AG10803 (cell line): ENCODE measurements at regions not wholly inside any gene's neighbourhood (a gene's known extent, or its start where the extent isn't known, plus 50 kb on each side); places are given as distances from the start of the nearest gene placed in this dataset.
"Not testable (repeated sequence)": the region's sequence is repeated elsewhere in the genome, so short reads cannot be mapped to it uniquely, and the experiment has no call there.

ENCODE experiments used
- DNase-seq: peaks from one replicate; pipeline ENCODE4 v3.0.0; 2010; ENCODE audit warnings: low read depth
- H3K4me3 ChIP-seq: 2 replicates; pipeline ENCODE4 v1.5.1; 2011; ENCODE audit warnings: mild to moderate bottlenecking, low read length, control low read depth
- TF ChIP-seq, protein P1 (sequence below): conservative IDR thresholded peaks from 2 replicates; pipeline ENCODE4 v1.5.1; 2011; ENCODE audit warnings: mild to moderate bottlenecking, low read length, control low read depth, inconsistent platforms

DNA sequence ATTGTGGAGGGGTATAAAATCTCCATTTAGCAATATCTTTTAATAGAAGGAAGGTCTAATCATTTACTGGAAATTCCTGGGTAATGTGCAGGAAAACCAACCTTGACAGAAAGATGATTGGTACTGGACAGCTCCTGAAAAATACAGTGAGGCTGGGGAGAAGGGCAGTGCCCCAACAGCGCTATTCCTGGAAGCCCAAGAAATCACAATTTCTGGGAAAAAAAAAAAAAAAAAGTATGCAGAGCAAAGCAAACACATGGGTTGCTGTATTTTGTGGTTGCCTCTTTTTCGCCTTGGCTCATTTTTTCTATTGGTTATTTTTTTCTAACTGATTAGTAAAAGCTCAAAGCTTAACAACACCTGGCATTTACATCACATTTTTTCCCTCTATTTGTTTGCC, 249.7 kb downstream of the ENC1 start:
- TF ChIP-seq, protein P1, sequence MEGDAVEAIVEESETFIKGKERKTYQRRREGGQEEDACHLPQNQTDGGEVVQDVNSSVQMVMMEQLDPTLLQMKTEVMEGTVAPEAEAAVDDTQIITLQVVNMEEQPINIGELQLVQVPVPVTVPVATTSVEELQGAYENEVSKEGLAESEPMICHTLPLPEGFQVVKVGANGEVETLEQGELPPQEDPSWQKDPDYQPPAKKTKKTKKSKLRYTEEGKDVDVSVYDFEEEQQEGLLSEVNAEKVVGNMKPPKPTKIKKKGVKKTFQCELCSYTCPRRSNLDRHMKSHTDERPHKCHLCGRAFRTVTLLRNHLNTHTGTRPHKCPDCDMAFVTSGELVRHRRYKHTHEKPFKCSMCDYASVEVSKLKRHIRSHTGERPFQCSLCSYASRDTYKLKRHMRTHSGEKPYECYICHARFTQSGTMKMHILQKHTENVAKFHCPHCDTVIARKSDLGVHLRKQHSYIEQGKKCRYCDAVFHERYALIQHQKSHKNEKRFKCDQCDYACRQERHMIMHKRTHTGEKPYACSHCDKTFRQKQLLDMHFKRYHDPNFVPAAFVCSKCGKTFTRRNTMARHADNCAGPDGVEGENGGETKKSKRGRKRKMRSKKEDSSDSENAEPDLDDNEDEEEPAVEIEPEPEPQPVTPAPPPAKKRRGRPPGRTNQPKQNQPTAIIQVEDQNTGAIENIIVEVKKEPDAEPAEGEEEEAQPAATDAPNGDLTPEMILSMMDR, result no peak
- H3K4me3 ChIP-seq, result no peak overlapping the region
- DNase-seq, result no peak

DNA sequence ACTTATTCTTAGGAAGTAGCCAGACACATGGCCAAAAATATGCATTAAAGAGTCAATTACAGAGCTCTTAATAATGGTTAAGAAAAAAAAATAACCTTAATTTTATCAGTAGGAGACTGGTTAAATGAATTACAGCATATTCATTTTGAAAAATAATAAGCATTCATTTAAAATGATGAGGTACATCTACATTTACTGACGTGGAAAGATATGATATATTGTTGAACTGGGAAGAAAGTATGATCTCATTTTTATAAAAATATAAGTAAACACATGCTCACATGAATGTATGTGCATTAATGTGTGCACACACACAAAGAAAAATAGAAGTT, 250.3 kb downstream of the ENC1 start:
- H3K4me3 ChIP-seq, result no peak overlapping the region
- no peak for DNase-seq
- TF ChIP-seq, protein P1, result no peak

DNA sequence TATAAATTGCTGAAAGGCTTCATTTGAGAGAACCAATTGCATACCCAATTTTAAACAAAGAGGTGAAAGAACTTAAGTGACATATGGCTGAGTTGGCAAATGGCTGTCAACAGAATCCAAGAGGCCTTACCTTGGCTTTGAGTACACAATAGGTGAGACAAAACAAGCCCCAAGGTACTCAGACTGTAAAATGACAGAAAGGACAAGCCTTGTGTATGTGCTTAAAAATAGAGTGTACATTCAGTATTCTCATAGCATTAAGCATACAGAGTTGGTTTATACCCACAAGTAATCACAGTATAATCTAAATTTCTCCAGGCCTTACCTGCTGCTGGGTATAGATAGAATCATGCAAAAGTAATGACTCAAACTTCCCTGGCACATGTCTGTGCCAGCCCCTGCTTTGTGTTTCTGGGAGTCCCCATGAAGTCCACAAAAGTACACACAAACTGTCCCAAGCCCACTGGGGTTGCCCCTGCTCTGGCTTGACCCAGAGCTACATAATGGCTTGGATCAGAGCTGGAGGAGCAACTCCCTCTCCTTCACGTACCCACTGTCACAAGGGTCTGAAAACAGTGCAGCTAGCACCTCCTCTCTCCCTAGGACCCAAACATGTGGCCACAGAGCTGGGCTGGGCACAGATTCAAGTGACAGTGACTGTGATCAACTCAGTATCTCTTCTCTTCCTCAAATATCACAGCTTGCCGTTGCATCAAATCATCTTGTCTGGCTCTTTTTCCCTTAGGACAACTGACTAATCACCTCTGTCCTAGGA, 250.8 kb downstream of the ENC1 start:
- DNase-seq, result no peak

DNA sequence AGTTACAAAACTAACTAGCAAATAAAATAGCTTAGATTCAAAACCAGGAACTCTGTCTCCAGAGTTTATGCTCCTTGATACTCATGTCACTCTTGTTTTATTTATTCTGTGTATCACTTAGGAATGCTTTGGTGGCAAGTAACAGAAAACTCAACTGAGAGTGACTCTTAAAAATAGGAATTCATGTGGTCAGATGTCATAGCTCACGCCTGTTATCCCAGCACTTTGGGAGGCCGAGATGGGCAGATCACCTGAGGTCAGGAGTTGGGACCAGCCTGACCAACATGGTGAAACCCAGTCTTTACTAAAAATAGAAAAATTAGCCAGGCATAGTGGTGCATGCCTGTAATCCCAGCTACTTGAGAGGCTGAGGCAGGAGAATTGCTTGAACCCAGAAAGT, 252.1 kb downstream of the ENC1 start:
- DNase-seq, H3K4me3 ChIP-seq: not testable (repeated sequence)

More for the DNA sequence above, 250.8 kb downstream of the ENC1 start:
- H3K4me3 ChIP-seq, result no peak overlapping the region
- TF ChIP-seq, protein P1, result no peak

DNA sequence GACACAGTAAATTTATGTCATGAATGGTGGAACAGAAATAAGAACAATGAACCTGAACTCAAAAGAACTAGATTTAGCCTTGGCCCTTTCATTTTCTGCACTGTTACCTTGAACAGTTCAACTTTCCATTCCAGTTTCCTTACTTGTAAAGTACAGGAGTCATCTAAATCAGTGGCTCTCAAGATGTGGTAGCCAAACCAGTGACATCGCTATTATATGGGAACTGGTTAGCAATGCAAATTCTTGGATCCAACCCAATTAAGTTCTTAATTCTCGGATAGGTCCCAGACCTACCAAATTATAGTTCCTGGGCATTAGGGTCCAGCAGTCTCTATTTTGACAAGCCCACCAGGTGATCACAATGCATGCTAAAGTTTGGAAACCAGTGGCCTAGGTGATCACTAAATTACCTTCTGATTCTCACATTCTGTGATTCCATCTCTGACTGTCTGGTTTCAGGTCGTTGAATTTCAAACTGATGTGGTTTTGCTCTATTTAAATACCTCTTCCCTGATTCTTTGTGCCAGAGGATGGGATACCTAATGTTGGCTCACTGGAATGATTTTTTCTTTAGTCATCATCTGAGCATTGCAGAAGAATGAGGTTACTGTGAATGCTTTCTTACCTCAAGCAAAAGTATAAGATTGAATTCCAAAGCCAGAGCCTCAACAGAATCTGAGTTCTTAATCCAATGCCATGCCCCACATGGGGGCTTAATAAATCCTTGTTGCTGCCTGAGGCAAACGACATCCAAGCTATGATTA, 253.8 kb downstream of the ENC1 start:
- no peak overlapping the region for H3K4me3 ChIP-seq
- TF ChIP-seq, protein P1, result no peak
- DNase-seq, result peak; percentile 69

DNA sequence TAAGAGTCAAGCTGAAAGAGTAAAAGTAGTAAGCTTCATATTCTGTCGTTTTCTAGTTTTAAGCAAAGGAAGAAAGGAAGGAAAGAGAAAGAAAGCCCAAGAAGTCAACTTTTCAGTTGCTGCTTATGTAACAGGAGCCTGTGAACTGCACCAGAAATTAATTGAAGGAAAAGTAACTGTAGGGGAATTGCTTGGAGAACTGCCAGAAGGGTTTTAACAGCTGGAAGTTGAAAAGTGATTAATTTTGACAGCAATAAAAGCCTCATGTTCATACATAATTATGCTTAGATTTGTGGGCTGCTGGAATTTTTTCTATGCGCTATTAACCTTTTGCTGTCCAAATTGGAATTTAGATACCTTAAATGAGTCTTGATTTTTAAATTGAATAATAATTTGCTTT, 255.7 kb downstream of the ENC1 start:
- peak; percentile 42 for DNase-seq
- no peak overlapping the region for H3K4me3 ChIP-seq
- TF ChIP-seq, protein P1, result no peak

DNA sequence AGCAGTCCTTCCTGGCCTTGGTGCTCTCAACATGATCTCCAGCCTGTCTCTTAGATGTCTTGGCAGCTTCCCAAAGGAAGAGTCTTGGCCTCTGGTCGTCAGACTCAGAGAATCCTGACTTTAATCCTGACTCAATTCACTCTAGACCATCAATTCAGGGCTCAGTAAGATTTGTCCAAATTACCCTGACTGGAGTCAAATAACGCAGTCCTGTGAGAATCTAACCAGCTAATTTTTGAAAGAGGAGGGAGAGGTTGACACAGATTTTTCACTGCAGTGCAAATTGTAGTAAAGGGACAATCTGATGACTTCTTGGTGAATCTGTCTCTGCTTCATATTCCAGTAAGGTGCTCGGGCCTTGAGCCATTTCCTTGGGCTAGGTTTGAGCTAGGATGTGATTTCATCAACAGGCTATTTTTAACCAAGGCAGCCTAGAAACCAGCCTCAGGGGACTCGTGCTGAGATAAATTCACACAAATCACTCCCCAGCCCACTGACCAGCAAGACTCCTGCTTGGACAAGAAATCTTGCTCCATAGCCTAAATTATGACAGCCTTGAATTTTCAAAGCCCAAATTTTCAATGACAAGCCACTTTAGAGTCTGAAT, 257.4 kb downstream of the ENC1 start:
- TF ChIP-seq, protein P1, result no peak
- DNase-seq, result peak; percentile 71
- H3K4me3 ChIP-seq, result no peak overlapping the region
